AG04450 (cell line): ENCODE measurements at regions not wholly inside any gene's neighbourhood (a gene's known extent, or its start where the extent isn't known, plus 50 kb on each side); places are given as distances from the start of the nearest gene placed in this dataset.
"Not testable (repeated sequence)": the region's sequence is repeated elsewhere in the genome, so short reads cannot be mapped to it uniquely, and the experiment has no call there.

Source experiments
- CTCF ChIA-PET: fragments of 300-600, 350-600 bp; formaldehyde crosslinking; extraction: SDS; loops from one replicate; lab custom pipeline; 2022; ENCODE audit warnings: antibody characterized with exemption, inconsistent platforms; lab: Charles Lee
- POLR2A ChIA-PET: fragments of 350-600 bp; formaldehyde crosslinking; extraction: SDS; loops from one replicate; lab custom pipeline; 2021; ENCODE audit warnings: antibody characterized with exemption, inconsistent platforms; lab: Yijun Ruan, JAX
- DNase-seq: peaks from one replicate; pipeline ENCODE4 v3.0.0-alpha.2; 2011; ENCODE audit warnings: low read depth, low spot score
- H3K27ac ChIP-seq: one replicate; pipeline ENCODE4 v1.5.1; 2012; ENCODE audit warnings: low read depth, low read length, control low read depth
- H3K27me3 ChIP-seq: one replicate; pipeline ENCODE4 v1.6.0; 2012; ENCODE audit warnings: low read length; ENCODE audit not compliant: control insufficient read depth, insufficient read depth
- H3K4me3 ChIP-seq: 2 replicates; pipeline ENCODE4 v1.5.1; 2011; ENCODE audit warnings: mild to moderate bottlenecking, low read depth, low read length, control low read depth
- H3K9me3 ChIP-seq: 2 replicates; pipeline ENCODE4 v1.5.1; 2012; ENCODE audit warnings: low read length; ENCODE audit not compliant: control insufficient read depth, insufficient read depth
- TF ChIP-seq, protein P1 (sequence below): IDR thresholded peaks from 2 replicates; pipeline ENCODE4 v1.5.1; 2011; ENCODE audit warnings: low read depth, low read length, control low read depth, inconsistent platforms

DNA sequence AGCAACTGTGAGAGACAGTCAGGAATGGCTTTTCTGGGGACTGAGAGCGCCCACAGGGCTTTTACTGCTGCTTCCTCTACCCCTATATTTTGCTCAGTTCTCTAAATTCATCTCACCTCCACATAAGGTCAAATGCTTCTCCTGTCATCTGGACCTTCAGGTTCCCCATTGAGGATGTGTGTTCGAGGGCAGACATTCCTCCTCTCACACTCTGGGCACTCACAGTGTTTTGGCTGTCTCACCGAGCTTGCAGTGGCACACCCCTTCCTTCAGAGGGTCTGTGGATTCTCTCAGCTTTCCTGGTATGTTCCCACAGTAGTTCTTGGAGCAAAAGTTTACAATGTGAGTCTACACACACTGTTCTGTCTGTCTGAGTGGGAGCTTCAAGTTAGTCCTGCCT, 127.8 kb upstream of the GLRA1 start:
- DNase-seq: no peak
- H3K9me3 ChIP-seq: no peaks in the 10 kb centered on the region
- H3K27ac ChIP-seq: no peak overlapping the region
- no peaks in the 10 kb centered on the region for H3K27me3 ChIP-seq
- no peak overlapping the region for H3K4me3 ChIP-seq
- ChIA-PET CTCF (no interaction called here), POLR2A (no interaction called here)
- TF ChIP-seq, protein P1, sequence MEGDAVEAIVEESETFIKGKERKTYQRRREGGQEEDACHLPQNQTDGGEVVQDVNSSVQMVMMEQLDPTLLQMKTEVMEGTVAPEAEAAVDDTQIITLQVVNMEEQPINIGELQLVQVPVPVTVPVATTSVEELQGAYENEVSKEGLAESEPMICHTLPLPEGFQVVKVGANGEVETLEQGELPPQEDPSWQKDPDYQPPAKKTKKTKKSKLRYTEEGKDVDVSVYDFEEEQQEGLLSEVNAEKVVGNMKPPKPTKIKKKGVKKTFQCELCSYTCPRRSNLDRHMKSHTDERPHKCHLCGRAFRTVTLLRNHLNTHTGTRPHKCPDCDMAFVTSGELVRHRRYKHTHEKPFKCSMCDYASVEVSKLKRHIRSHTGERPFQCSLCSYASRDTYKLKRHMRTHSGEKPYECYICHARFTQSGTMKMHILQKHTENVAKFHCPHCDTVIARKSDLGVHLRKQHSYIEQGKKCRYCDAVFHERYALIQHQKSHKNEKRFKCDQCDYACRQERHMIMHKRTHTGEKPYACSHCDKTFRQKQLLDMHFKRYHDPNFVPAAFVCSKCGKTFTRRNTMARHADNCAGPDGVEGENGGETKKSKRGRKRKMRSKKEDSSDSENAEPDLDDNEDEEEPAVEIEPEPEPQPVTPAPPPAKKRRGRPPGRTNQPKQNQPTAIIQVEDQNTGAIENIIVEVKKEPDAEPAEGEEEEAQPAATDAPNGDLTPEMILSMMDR: no peak

DNA sequence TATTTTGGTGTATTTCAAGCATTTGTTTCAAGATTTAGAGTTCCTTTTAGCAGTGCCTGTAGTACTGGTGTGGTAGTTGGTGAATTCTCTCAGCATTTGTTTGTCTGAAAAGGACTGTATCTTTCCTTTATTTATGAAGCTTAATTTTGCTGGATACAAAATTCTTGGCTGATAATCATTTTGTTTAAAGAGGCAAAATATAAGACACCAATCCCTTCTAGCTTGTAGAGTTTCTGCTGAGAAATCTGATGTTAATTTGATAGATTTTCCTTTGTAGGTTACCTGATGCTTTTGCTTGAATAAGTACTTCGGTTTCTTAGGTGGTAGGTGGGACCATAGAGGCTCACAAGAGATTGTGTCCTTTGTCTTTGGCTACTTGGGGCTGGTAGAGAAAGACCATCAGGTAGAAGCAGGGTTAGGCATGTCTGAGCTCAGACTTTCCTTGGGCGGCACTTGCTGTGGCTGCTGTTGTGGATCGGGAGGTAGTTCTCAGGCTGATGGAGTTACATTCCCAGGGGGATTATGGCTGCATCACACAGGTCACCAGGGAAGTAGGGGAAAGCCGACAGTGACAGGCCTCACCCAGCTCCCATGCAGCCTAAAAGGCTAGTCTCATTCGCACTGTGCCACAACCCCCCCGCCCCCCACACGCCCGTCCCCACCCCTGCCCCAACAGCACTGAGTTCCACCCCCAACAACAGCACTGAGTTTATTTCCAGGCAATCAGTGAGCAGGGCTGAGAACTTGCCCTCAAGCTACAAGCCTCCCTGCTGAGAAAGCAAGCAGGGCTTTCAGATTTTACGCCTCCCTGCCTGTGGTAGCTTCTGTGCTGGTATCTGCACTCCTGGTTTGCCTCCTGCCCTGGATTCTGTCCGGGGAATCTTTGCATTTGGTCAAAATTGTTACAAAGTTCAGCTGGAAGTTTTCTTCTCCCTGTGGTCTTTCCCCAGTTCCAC, 127.1 kb upstream of the GLRA1 start:
- POLR2A ChIA-PET: no interaction called here

DNA sequence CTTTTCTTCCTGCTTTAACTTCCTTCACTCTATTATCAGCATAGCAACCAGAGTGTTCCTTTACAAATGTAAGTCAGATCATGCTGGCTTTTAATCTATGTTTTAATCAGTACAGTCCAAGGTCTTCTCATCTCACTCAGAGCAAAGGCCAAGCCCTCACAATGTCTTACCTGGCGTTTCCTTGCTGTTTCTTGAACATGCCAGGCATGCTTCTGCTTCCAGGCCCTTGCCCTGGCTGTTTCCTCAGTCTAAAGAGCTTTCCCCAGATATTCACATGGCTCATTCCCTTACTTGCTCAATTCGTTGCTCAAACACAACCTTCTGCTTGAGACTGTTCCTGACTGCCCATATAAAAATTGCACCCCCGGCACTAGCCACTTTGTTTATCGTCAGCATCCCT, 121.7 kb upstream of the GLRA1 start:
- no peaks in the 10 kb centered on the region for H3K27me3 ChIP-seq
- ChIA-PET POLR2A (no interaction called here), CTCF (no interaction called here)
- H3K9me3 ChIP-seq: no peaks in the 10 kb centered on the region
- H3K27ac ChIP-seq: no peak overlapping the region
- TF ChIP-seq, protein P1: no peak
- no peak for DNase-seq
- H3K4me3 ChIP-seq: no peak overlapping the region

More for the DNA sequence above, 127.1 kb upstream of the GLRA1 start:
- CTCF ChIA-PET: no interaction called here
- H3K27ac ChIP-seq: no peak overlapping the region
- DNase-seq: no peak
- no peak overlapping the region for H3K4me3 ChIP-seq
- no peaks in the 10 kb centered on the region for H3K27me3 ChIP-seq
- H3K9me3 ChIP-seq: no peaks in the 10 kb centered on the region
- TF ChIP-seq, protein P1: no peak

DNA sequence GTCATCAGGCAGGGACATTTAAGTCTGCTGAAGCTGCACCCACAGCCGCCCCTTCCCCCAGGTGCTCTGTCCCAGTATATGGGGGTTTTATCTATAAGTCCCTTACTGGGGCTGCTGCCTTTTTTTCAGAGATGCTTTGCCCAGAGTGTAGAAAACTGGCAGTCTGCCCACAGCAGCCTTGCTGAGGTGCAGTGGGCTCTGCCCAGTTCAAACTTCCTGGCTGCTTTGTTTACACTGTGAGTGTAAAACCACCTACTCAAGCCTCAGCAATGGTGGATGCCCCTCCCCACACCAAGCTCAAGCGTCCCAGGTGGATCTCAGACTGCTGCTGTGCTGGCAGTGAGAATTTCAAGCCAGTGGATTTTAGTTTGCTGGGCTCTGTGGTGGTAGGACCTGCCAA, 114.2 kb upstream of the GLRA1 start:
- CTCF ChIA-PET, H3K27me3 ChIP-seq, H3K27ac ChIP-seq, H3K9me3 ChIP-seq, POLR2A ChIA-PET, H3K4me3 ChIP-seq, DNase-seq: not testable (repeated sequence)

DNA sequence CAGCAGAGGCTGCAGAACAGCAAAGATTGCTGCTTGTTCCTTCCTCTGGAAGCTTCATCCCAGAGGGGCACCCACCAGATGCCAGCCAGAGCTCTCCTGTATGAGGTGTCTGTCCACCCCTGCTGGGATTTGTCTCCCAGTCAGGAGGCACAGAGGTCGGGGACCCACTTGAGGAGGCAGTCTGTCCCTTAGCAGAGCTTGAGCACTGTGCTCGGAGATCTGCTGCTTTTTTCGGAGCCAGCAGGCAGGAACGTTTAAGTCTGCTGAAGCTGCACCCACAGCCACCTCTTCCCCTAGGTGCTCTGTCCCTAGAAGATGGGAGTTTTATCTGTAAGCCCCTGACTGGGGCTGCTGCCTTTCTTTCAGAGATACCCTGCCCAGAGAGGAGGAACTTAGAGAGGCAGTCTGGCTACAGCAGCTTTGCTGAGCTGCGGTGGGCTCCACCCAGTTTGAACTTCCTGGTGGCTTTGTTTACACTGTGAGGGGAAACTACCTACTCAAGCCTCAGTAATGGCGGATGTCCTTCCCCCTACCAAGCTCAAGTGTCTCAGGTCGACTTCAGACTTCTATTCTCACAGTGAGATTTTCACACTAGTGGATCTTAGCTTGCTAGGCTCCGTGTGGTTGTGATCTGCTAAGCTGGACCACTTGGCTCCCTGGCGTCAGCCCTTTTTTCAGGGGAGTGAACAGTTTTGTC, 101.8 kb upstream of the GLRA1 start:
- CTCF ChIA-PET, H3K27me3 ChIP-seq, DNase-seq, H3K27ac ChIP-seq, POLR2A ChIA-PET, H3K4me3 ChIP-seq, H3K9me3 ChIP-seq: not testable (repeated sequence)

DNA sequence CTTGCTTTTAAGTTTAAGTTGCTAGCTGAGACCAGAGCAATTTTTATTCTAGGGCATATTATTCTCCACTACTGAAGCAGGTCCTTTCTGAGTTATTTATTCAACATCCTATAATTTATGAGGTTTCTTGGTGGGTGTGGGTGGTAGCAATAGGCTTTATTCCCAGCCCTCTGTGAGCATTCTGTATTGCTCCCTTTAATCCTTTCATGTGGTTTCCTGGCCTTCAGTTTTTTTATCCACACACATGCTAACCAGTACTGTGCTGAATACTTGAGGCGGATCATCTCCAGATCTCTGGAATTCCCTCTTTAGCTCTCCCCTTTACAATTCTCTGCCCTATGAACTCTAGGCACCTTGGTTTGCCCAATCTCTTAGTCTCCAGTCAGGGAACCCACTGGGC, 91.8 kb upstream of the GLRA1 start:
- CTCF ChIA-PET: no interaction called here
- DNase-seq: no peak

More for the DNA sequence above, 91.8 kb upstream of the GLRA1 start:
- TF ChIP-seq, protein P1: no peak
- POLR2A ChIA-PET: no interaction called here
- Histone ChIP-seq H3K27ac (no peak overlapping the region), H3K4me3 (no peak overlapping the region), H3K9me3 (no peaks in the 10 kb centered on the region), H3K27me3 (no peaks in the 10 kb centered on the region)
